ENCODE measurements at regions not wholly inside any gene's neighbourhood (a gene's known extent, or its start where the extent isn't known, plus 50 kb on each side); places are given as distances from the start of the nearest gene placed in this dataset.
"Not testable (repeated sequence)": the region's sequence is repeated elsewhere in the genome, so short reads cannot be mapped to it uniquely, and the experiment has no call there.

GRCh38 chr13:79898202-79898826 is 417.4 kb downstream of the NDFIP2 start:
- DNase-seq (ENCODE audit: low spot score in 2 of 2): no peak
- FAIRE-seq: no peak

GRCh38 chr13:79896851-79897250 is 415.9 kb downstream of the NDFIP2 start:
- FAIRE-seq (no peak), DNase-seq (ENCODE audit: low spot score in 2 of 2) (no peak)

GRCh38 chr13:79895416-79895815 is 414.5 kb downstream of the NDFIP2 start:
- FAIRE-seq (no peak), DNase-seq (ENCODE audit: low spot score in 2 of 2) (no peak)

GRCh38 chr13:79887278-79887677 is 406.3 kb downstream of the NDFIP2 start:
- not testable (repeated sequence) for FAIRE-seq; DNase-seq (ENCODE audit: low spot score in 2 of 2)

GRCh38 chr13:79886601-79887000 is 405.6 kb downstream of the NDFIP2 start:
- FAIRE-seq: no peak

GRCh38 chr13:79884890-79885289 is 403.9 kb downstream of the NDFIP2 start:
- no peak for FAIRE-seq
- DNase-seq (ENCODE audit: low spot score in 2 of 2): no peak

More at GRCh38 chr13:79886601-79887000, 405.6 kb downstream of the NDFIP2 start:
- no peak for DNase-seq (ENCODE audit: low spot score in 2 of 2)

- FAIRE-seq: no peak
These were observed 402.3 kb downstream of the NDFIP2 start for GRCh38 chr13:79883216-79883615.

GRCh38 chr13:79880818-79881217 is 399.9 kb downstream of the NDFIP2 start:
- FAIRE-seq (no peak), DNase-seq (ENCODE audit: low spot score in 2 of 2) (no peak)

More at GRCh38 chr13:79883216-79883615, 402.3 kb downstream of the NDFIP2 start:
- DNase-seq (ENCODE audit: low spot score in 2 of 2): no peak

GRCh38 chr13:79874396-79875360 is 393.7 kb downstream of the NDFIP2 start:
- FAIRE-seq: no peak
- DNase-seq (ENCODE audit: low spot score in 2 of 2): no peak

- FAIRE-seq (no peak), DNase-seq (ENCODE audit: low spot score in 2 of 2) (no peak)
These were observed 390.6 kb downstream of the NDFIP2 start for GRCh38 chr13:79871594-79871993.

- FAIRE-seq: no peak
- DNase-seq (ENCODE audit: low spot score in 2 of 2): no peak
These were observed 389.8 kb downstream of the NDFIP2 start for GRCh38 chr13:79870766-79871165.

- FAIRE-seq: no peak
- no peak for DNase-seq (ENCODE audit: low spot score in 2 of 2)
These were observed 389.2 kb downstream of the NDFIP2 start for GRCh38 chr13:79870123-79870522.

- FAIRE-seq (no peak), DNase-seq (ENCODE audit: low spot score in 2 of 2) (no peak)
These were observed 388.4 kb downstream of the NDFIP2 start for GRCh38 chr13:79869326-79869725.

- FAIRE-seq: no peak
These were observed 386.3 kb downstream of the NDFIP2 start for GRCh38 chr13:79867254-79867653.

GRCh38 chr13:79866436-79866835 is 385.5 kb downstream of the NDFIP2 start:
- DNase-seq (ENCODE audit: low spot score in 2 of 2) (no peak), FAIRE-seq (no peak)

More at GRCh38 chr13:79867254-79867653, 386.3 kb downstream of the NDFIP2 start:
- no peak for DNase-seq (ENCODE audit: low spot score in 2 of 2)

GRCh38 chr13:79862515-79862914 is 381.6 kb downstream of the NDFIP2 start:
- no peak for FAIRE-seq
- no peak for DNase-seq (ENCODE audit: low spot score in 2 of 2)

GRCh38 chr13:79861731-79862130 is 380.8 kb downstream of the NDFIP2 start:
- no peak for FAIRE-seq
- DNase-seq (ENCODE audit: low spot score in 2 of 2): no peak

GRCh38 chr13:79860791-79861190 is 379.8 kb downstream of the NDFIP2 start:
- no peak for FAIRE-seq
- no peak for DNase-seq (ENCODE audit: low spot score in 2 of 2)

GRCh38 chr13:79859756-79860155 is 378.8 kb downstream of the NDFIP2 start:
- no peak for DNase-seq (ENCODE audit: low spot score in 2 of 2)
- FAIRE-seq: no peak

- FAIRE-seq (no peak), DNase-seq (ENCODE audit: low spot score in 2 of 2) (no peak)
These were observed 372.3 kb downstream of the NDFIP2 start for GRCh38 chr13:79853251-79853650.

GRCh38 chr13:79851318-79851717 is 370.4 kb downstream of the NDFIP2 start:
- no peak for DNase-seq (ENCODE audit: low spot score in 2 of 2)
- FAIRE-seq: no peak

Measured in frontal cortex (tissue), 3 donors.